GM21825 (cell line): ENCODE measurements at regions not wholly inside any gene's neighbourhood (a gene's known extent, or its start where the extent isn't known, plus 50 kb on each side); places are given as distances from the start of the nearest gene placed in this dataset.
"Not testable (repeated sequence)": the region's sequence is repeated elsewhere in the genome, so short reads cannot be mapped to it uniquely, and the experiment has no call there.

ENCODE experiments used
- ATAC-seq: cut with Tn5 transposase; IDR thresholded peaks from one replicate; pipeline ENCODE4 v1.9.1; 2021; ENCODE audit warnings: mild to moderate bottlenecking, moderate library complexity; ENCODE audit not compliant: unreplicated experiment

DNA sequence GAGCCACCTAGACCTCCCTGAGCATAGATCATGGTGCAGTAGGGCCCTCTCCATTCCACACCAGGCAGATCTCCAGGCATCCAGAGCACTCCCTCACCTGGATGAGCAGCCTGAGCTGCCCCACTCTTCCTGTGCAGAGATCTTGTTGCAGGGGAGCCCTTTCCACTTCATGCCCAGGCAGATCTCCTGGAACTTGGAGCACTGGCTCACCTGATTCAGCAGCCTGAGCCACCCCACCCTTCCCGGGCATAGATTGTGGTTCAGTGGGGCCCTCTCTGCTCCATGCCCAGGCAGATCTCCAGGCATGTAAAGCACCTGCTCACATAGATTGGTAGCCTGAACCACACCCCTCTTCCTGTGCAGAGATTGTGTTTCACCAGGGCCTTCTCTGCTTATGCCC lies 78.0 kb downstream of the SEC16B start:
- ATAC-seq = no peak

- no peak for ATAC-seq
Observed at GRCh38 chr1:177890479-177890878, 79.4 kb downstream of the SEC16B start.

- no peak for ATAC-seq
Observed at GRCh38 chr1:177884479-177885021, 85.3 kb downstream of the SEC16B start.

DNA sequence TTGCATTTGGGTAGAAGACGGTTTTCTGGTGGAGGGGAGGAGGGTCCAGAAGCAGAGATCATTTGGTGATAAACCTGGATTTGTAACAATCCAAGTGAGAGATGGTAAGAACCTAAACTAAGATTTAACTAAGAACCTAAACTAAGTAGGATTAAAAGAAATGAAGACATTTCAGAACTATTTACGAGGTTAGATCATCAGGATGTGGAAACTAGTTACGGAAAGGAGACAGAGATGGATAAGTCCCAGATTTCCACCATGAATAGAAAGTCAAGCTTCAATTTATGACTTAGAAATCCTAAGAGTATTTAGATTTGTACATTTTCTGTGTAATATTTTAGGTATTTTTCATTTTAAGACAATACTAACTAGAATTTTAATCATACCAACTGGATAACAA lies 86.3 kb downstream of the SEC16B start:
- no peak for ATAC-seq

GRCh38 chr1:177880339-177880891 lies 89.4 kb downstream of the SEC16B start:
- ATAC-seq = no peak

GRCh38 chr1:177877086-177877485 lies 92.8 kb downstream of the SEC16B start:
- no peak for ATAC-seq

GRCh38 chr1:177873238-177873637 lies 96.6 kb downstream of the SEC16B start:
- ATAC-seq = no peak

DNA sequence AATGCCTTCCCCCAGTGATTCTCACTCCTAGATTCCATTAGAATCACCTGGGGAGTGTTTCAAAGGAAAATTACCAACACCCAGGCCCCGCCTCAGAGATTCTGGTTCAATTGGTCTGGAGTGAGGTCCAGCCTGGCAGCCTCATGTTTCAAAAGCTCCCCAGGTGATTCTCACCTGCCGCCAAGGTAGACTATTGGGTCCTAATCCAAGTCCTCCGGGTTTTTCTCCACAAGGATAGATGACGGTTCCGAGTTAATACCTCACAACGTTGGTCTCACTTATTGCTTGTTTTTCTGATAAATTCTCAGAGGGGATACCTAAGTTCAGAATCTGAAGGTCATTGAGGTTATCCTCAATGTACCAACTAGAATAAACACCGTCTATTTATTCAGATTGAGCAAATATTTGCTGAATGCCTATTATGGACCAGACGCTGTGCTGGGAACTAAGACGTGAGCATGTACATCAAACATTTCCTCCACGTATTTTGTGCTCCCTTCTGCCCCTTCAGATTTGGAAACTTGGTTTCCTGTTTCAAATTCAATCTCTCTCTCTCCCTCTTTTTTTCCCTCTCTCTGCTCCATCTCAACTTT lies 97.5 kb downstream of the SEC16B start:
- ATAC-seq = no peak

DNA sequence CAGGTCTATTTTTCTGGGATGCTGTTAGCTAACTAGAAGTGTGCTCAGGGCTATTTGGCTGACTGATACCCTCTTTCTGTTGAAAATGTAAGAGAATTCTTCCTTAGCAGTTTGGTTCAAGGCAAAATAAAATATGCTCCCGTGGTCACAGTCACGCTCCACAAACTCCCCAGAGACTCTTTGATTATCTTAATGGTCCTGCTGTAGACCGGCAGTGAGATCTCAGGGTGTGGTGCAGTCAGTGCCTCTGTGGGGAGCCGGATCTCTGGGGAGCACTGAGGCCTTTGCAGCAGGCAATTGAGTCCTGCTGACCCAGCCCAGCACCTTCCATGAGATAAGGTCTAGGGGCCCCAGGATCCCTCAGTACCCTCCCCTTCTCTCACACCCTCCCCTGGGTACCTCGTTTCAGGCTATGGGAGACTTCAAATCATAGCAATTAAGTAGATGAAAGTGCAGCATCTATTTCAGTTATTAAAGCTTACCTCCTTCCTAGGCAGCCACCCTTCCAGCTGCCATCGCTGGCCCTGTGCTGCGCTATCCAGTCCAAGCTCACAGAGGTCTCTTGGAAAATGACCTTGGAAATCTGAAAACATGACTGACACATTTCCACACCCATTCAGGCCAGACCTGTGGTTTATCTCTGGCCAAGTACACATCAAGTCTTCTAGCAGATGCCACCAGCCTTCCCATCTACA lies 98.1 kb downstream of the SEC16B start:
- ATAC-seq = no peak

DNA sequence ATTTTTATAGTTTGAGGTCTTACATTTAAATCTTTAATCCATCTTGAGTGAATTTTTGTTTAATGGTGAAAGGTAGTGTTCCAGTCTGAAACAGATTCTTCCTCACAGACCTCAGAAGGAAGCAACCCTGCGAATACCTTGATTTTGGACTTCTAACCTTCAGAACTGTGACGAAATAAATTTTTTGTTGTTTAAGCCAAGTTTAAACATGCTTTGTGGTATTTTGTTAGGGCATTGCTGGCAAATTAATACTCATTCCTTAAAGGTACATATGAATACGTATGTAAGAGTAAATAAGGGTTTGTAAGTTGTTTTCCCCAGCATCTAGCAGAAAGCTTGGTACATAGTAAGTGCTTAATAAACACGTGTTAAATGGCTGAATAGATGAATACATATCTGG lies 100.3 kb downstream of the SEC16B start:
- ATAC-seq = no peak

- not testable (repeated sequence) for ATAC-seq
Observed at GRCh38 chr1:177869011-177869410, 100.8 kb downstream of the SEC16B start.

DNA sequence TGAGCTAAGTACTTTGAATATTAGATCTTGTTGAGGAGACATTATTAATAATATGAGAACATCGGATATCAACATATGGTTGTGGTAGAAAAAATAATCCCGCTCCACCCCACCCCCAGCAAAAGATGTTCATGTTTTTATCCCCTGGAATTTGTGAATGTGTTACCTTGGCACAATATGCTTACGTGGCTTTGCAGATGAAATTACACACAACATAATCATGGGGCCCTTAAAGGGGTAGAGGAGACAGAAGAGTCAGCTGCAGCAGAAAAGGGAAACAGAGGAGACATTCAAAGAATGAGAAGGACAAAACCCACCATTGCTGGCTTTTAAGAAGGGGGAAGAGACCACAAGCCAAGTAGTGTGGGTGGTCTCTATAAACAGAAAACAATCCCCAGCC lies 104.1 kb downstream of the SEC16B start:
- ATAC-seq = no peak

DNA sequence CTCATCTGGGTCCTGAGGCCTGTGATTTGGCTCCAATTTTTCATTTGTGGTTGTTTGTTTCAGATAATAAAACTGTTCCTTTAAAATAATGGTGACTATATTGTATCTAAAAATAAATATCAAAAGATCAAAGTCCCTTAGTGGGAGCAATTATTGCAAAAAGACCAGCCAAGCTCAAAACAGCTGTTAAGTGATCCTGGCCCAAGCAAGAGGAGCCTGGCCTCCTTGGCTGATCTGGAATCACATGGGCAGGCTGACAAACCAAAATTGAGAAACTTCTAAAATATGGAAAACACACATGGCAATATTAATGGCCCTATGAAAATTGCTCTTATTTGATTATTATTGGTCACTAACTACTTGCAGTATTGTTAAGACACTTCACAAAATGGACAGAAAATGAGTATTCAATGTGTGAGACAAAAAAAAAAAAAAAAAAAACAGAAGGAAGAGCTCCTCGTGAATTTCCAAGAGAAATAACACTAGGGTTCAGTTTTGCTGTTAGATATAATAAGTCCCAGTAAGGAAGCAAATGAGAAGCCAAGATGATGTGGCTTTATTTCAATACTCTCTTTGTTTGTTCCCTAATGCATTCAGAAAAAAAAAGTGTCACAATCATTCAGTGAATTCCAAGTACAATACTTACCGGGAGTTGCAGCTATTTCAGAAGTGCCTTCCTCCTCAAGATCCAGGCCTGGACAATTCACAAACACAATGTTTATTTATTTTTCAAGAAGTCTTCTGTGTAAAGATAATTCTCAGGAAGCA lies 105.1 kb downstream of the SEC16B start:
- ATAC-seq = no peak

- no peak for ATAC-seq
Observed at GRCh38 chr1:177863796-177864195, 106.1 kb downstream of the SEC16B start.

GRCh38 chr1:177862916-177863315 lies 106.9 kb downstream of the SEC16B start:
- ATAC-seq = no peak

- ATAC-seq = no peak
Observed at GRCh38 chr1:177859572-177859971, 110.3 kb downstream of the SEC16B start.

- no peak for ATAC-seq
Observed at GRCh38 chr1:177858332-177858821, 111.5 kb downstream of the SEC16B start.

DNA sequence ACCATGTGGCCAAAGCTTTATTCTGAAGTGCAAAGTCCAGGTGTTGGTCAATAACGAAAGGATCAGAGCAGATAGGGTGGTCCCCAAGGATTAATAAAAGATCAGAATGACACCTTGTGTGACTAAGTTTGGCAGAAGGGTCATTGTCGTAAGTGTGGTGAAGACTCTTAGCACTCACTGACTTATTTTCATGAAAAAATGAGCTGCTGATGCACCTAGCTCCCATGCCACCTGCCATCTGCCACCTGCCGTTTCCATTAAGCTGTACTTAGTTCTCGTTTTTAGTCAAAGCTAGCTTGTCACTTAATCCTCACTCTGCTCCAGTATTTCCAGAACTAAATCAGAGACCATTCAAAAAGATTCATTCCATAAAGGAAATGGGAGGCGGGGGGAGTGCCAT lies 112.6 kb downstream of the SEC16B start:
- ATAC-seq = no peak

GRCh38 chr1:177854951-177855350 lies 114.9 kb downstream of the SEC16B start:
- no peak for ATAC-seq

GRCh38 chr1:177849579-177850290 lies 120.1 kb downstream of the SEC16B start:
- no peak for ATAC-seq

- no peak for ATAC-seq
Observed at GRCh38 chr1:177849130-177849529, 120.7 kb downstream of the SEC16B start.
